HG03460 (cell line): ENCODE measurements at regions not wholly inside any gene's neighbourhood (a gene's known extent, or its start where the extent isn't known, plus 50 kb on each side); places are given as distances from the start of the nearest gene placed in this dataset.

Source experiments
- ATAC-seq: cut with Tn5 transposase; IDR thresholded peaks from one replicate; pipeline ENCODE4 v1.9.1; 2021; ENCODE audit not compliant: unreplicated experiment

DNA sequence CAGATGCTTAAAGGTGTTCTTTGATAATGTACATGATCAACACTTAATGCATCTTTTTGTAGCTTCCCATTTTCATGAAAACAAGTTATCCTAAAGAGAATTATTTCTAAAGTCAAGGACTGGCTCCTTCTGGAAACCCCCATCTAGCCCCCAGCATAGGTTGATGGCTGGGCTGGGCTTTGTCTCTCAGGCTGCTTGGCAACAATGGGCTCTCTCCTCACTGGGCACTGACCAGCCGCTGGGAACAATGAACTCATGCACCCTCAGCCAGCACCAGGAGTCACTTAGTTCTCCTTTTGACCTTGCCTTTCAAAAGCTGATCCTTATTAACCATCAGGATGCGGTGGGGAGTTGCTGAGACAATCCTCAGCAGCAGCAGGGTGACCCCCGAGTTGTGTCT is 293.0 kb upstream of the PLXNA2 start:
- ATAC-seq, result no peak

DNA sequence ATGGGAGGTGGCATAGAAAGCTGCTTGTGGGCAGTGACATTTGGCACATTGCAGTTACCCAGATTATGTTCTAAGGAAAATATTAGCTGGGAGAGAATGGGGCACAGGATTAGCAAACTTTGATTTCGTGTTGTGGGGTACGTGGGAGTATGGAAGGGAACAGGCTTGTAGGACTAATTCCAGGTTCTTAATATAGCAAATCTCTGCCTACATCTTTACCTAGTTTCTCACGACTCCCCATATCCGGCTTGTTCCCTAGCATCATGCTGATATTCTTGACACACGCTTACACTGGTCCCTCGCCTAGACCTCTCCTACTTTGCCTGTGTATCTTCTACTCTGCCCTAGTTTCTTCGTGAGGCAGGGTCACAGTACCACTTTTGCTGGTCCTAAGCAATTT is 293.9 kb upstream of the PLXNA2 start:
- no peak for ATAC-seq

DNA sequence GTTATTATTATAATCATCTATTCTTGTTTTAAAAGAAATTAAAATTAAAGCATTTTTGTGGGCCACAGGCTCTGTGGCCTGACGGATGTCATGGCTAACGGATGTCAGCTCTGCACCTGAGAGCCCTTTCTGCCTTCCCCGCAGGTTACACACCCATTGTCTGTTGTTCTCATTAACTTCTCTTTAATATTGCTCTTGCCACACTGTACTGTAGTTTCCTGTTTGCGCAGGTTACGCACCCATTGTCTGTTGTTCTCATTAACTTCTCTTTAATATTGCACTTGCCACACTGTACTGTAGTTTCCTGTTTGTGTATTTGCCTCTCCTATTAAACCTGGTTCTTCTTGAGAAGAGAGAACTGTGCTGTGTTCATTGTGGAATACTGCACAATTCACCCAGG is 294.4 kb upstream of the PLXNA2 start:
- ATAC-seq, result no peak

DNA sequence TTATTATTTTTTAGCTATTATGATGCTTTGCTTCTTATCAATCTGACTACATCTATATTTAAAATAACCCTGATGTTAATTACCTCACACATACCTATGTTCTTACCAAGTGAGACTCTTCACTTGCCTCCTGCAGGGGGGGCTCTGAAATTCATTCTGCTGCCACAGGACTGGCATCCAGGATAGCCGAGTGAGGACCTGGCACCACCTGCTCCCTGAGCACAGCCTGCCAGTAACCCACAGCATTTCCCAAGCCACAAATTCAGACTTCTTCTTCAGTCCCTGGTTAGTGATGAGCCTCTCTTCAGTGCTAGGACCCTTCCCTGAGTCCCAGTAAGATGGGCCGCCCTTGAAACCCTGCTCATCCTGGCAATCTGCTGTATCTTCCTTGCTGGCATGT is 296.5 kb upstream of the PLXNA2 start:
- no peak for ATAC-seq

DNA sequence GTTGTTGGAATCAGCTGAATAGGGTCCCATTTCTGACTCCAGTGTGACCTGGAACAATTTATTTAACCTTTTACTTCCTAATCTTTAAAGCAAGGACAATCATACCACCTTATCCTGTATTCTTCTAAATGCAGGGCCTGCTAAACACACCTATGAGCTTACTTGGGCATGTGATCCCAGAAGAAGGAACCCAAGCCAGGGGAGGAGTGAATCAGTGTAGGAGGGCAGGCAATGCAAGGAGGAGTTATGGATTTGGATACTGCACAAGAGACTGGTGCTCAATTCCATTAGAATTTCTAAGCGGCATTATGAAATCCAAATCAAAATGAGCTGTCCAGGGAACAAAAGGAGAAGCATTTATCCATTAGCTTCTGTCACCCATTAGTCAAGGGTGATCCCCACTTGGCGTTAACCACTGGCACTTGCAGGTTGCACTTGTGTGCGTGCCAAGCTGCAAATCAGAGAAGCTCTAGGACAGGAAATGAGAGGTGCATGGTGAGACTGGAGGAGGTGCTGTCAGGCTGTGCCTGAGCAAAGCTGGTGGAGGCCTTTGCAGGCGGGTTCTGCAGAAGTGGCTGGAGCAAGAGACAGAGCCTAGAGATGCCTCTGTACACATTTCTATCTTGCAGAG is 297.2 kb upstream of the PLXNA2 start:
- ATAC-seq, result no peak

DNA sequence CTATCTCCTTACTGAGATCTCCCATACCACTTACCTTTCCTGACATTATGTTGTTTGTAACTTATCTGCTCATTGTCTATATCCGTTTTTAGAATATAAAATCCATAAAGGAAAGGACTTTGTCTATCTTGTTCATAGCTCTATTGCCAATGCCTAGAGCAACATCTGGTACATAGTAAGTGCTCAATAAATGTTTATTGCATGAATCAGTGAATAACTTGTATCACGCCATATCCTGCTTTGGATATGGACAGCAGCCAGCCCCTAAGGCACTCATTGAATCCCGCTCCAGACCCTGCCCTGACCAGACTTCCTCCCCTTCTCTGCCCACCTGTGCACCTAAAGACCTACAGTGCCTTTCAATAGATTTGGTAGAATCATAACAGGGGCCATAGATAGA is 298.1 kb upstream of the PLXNA2 start:
- ATAC-seq, result no peak

DNA sequence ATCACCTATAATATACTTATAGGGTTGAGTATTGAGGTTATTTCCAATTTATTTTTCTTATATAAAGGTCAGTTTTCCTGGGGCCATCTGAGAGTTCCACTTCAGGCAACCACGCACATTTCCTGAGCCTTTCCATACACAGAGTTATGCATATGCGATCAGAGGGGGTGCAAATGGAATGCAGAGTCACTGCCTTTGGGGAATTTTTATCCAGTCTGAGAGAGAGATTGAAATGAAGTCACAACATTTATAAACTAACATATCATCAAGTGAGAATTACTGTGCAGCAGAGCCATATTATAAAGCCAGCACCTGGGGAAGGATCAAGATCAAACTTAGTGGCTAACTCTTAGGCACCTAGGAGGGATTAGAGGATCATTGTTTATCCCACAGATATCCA is 299.9 kb upstream of the PLXNA2 start:
- ATAC-seq, result no peak

DNA sequence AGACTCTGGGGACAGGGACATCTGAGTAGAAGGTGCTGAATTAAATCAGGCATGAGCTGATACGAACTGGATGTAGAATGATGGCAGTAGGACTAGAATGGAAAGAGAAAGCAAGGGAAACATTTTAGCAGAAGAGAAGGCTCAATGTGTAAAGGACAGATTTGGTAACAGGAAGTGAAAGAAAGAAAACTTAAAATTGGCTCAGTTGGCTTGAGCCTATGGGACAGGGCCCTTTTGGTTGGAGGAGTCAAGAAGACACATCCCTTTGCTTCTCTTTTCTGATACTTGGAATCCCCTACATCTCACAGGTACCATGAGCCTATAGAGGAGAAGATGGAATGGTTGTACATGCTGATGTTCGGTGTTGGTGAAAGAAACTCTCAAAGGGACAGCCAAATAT is 300.6 kb upstream of the PLXNA2 start:
- no peak for ATAC-seq

DNA sequence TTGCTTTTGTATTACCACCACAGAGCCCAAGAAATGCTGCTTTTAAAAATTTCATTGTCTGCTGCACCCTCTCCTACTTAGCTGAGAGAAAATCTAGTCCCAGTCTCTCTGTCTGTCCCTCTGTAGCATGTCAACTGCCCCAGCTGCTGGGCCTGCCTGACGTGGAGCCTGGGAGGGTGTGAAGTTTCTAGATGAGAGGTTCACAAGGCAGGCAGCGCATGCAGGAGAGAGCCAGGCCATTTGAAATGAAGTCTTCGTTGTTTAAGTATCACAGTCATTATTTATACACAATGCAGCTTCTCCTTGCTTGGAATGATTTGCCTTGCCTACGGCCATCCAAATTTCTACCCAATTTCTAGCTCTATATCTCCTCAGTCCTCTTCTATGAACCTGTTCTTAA is 306.8 kb upstream of the PLXNA2 start:
- ATAC-seq, result no peak

DNA sequence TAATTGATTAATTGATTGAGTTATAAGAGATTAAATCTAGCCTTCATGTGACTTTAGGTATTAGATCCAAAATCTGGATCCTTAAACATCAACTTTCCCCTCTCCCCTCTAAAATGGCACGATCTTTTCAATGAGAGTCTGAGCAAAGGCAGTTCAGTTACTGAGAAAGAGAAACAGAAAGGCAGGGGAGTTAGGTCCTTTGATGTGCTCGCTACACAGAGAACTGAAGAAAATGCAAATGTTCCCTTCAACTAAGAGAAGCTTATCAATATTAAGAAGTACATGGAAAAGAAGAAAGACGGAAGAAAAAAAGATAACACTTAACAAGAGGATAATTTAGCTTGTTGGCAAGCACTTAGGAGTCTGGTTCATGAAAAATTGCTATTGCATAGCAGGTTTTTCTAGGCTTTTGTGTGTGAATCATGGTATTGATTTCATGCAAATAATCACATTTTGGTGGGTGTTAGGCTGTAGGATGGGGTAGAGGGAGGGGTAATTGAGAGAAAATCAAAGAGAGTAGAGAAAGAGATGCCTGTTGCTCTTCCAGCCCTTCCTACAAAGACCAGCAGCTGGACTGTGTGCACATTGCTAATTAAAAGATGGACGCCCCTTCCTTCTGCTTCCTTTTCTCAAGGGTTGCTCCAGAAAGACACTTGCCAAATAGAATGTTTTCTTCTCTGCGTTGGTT is 307.6 kb upstream of the PLXNA2 start:
- ATAC-seq, result no peak

DNA sequence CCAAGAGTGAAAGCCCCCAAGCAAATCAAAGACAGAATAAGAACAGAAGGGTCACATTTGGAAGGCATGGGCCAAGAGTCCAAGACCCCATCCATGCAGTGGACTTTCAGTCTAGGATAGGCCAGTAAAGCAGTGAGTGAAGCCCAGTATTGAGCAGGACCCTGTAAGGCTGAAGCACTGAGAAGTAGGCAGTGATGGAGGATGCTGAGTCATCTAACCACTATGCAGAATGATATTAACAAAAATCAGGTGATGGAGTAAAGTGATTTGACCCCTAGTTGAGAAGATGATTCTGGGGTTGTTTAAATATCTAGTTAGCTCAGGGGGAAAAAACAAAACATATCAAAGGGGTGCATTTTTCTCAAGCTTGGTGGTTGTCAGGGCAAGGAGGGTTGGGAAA is 308.7 kb upstream of the PLXNA2 start:
- ATAC-seq, result no peak

DNA sequence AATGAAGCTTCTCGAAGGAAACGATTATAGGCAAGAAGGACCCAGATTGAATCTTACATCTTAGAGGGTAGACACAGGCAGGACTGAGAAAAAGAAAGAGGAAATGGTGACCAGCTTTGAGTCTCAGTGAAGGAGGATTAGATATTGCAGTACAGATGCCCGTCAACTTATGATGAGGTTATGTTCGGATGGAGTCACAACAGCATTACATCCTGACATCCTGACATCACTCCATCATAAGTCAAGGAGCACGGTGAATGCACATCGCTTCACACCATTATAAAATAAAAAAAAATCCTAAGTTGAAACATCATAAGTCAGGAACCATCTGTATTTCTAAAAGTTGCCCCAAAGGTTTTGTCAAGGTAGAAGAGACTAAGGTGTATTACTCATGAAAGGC is 312.3 kb upstream of the PLXNA2 start:
- ATAC-seq, result no peak

DNA sequence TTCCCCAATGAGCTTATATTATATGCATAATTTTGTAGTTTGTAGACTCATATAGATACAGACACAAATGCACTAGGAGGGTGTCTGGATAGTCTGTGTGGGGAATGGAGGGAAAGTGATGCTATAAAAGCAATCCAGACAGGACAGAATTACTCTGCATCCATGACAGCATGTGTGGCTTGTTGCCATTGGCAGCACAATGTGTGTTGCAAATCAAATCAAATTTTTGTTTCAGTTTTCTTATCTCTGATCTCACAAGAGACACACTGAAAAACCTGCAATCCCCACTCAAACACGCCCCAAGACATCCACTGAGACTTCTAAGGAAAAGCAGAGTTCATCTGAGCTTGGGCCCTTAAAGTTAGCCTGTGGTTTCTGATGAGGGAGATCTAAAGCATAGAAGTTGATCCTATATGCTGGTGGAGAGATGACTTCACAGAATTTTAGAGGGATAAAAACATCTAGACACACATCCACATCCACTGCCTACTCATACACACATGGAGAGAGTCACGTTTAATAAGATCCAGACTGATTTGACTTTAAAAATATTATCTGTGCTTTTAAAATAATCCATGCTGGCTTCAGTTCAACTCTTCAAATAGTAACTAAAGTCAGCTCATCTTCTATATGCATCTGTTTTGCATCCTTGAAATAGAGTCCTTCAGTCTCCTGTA is 313.0 kb upstream of the PLXNA2 start:
- ATAC-seq, result no peak

DNA sequence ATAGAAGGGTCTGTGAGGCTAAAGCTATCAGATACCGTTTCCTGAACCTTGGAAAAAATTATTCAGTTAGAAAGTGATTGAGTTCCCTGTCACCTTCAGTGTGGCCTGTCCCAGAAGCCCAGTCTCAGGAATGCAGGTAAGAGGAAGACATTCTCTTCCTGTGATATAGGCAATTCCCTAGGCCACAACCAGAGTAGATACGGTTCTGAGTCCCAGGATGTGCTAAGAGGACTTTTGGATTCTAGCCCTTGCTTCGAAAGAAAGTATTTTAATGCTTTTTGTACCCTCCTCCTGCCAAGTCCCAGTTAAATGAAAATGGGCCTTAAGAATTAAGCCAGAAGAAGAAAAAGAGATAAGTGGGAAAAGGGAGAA is 313.5 kb upstream of the PLXNA2 start:
- no peak for ATAC-seq

DNA sequence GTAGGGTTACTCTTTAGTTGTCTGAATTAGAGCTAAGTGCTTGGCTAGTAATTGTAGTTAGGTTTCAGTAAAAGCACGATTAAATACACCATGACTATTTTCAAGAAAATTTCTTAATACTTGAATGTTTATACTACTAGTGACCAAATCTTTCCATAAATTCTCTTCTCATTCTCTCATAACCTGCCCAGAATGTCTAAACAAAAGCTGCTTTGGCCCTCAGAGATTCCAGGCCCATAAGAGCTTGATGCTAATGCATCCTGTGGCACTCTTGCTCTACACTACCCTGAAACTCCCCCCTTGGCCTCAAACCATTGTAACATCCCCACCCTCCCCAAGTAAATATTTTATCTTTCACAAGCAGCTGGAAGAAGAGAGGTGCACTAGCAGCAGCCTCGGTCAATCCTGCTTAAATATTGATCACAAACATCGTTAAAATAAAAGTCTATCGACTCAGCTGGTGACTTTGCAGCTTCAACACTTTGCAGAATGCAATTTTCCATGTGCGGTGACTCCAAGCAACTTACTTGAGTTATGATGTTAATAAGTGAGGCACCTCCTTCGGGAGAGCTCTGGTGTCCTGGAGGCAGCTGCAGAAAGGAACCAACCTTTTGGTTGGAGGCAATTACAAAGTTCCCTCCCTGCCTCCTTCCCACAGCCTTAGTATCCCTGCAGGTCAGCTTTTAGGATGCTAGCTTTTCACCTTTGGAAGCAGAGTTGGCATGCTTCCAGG is 315.6 kb upstream of the PLXNA2 start:
- ATAC-seq, result no peak

DNA sequence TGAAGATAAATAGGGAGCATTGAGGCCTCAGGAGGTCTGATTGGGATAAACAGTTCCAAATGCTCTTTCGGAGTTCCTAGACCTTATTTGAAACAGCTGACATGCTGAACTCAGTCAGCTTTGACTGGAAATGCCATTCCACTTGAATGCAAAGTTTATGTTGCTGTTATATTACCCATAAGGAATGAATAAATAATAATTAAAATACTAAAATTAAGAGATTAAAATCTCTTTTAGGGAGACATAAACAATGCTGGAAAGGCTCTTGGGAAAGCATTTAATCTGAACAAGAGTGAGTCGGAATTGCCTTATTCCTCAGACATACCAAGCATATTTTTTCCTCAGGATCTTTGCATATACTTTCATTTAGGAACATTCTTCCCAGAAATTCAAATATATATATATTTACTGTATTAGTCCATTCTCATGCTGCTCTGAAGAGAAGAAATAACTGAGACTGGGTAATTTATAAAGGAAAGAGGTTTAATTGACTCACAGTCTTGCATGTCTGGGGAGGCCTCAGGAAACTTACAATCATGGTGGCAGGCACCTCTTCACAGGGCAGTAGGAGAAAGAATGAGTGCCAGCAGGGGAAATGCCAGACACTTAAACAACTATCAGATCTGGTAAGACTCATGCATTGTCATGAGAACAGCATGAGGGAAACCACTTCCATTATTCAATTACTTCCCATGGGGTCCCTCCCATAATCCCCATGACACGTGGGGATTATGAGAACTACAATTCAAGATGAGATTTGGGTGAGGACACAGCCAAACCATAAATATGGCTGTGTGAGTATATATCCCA is 318.2 kb upstream of the PLXNA2 start:
- no peak for ATAC-seq

DNA sequence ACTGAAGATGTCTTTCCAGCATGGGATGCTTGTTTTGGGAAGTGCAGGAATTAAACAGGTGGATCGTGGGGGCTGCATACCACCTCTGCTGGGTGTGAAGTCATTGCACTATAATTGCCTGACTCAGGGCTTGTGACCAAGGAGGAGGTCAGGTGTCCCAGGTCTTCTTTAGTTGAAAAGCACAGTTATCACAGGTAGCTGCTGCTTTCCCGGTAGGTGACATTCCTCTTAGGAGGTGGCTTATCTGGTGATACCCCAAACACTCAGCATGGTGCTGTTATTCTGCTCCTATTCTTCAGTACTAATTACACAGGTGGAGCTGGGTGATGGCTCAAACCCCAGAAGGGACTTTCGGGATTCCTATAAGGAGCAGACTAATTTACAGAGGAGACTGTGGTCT is 320.3 kb upstream of the PLXNA2 start:
- ATAC-seq, result no peak

DNA sequence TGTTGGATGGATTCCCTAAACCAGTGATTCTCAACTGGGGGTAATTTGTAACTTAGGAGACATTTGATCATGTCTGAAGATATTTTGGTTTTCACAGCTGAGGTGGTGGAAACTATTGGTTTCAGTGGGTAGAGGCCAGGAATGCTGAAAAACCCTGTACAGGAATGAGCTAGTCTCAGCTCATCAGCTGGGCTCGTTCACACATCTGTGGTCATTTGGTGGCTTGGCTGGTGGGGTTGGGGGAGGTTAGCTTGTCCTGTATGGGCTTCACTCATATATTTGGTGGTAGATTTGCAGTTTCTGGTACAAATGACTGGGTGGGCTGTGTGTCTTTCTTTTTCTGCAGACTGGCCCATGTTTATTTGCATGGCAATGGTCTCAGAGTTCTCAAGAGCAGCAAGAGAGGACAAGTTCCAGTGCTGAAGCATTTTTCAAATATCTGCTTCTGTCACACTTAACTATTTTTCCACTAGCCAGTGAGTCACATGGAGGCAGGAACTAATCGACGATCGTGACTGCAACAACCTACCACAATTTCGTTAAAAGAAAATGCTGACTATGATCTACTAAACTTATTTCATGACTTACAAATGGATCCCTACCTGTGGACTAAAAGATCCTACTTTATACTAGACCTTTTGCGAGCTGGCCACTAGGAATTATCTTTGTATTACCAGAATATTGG is 321.7 kb upstream of the PLXNA2 start:
- no peak for ATAC-seq

DNA sequence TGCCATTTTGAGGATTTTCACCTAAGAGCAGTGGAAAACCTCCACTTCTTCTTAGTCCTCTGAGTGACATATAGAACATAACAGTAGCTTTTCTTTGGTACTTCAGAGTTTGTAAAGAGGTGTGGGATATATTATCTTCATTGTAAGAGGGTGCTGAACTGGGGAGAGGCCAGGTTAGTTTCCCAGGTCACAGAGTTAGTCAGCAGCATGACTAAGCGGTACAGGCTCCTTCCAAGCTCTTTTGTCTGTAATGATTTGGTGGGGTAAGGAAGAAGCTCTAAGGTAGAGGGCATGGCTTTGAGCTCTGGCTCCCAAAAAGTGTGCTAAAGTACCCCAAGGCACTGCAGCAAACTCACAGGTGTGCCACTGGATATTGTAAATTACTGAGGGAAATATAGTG is 325.0 kb upstream of the PLXNA2 start:
- ATAC-seq, result no peak

DNA sequence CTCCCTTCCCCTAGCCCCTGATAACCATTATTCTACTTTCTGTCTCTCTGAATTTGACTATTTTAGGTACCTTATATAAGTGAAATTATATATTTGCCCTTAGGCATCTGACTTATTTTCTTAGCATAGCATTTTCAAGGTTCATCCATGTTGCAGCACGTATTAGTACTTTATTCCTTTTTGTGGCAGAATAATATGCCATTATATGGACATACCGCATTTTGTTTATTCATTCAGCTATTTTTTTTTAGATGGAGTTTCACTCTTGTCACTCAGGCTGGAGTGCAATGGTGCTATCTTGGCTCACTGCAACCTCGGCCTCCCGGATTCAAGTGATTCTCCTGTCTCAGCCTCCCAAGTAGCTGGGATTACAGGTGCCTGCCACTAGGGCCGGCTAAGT is 326.2 kb upstream of the PLXNA2 start:
- no peak for ATAC-seq

DNA sequence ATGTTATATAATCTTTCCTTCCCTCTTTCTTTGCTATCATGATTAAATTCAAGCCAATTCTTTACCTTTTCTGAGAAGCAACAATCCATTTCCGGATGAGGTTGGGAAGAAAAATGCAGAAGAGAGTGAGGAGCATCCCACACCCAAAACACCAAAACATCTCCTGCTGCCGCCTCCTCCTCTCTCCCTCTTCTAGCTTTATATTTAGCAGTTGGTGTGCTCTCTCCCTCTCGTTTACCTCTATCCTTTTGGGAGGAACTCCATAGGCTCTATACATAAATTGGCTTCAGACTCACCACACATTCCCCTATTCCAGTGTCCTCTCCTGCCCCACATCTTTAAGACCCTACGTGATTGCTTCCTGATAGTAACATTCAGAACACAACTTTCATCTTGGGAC is 332.2 kb upstream of the PLXNA2 start:
- ATAC-seq, result no peak
